Astrocyte (in vitro differentiated cells and primary cell): ENCODE measurements at regions not wholly inside any gene's neighbourhood (a gene's known extent, or its start where the extent isn't known, plus 50 kb on each side); places are given as distances from the start of the nearest gene placed in this dataset.

Experiments used
- DNase-seq: peaks from one replicate; pipeline ENCODE4 v3.0.0-alpha.2; 2010; ENCODE audit warnings: low read depth
- FAIRE-seq: peaks from 2 replicates; lab custom pipeline; 2011; peaks lifted over from hg19 to GRCh38; lab: Jason Lieb, UNC
- H2AFZ ChIP-seq: 2 replicates; pipeline ENCODE4 v1.6.0; 2012; ENCODE audit warnings: low read depth, low read length, inconsistent platforms
- H3K27ac ChIP-seq: 2 replicates; pipeline ENCODE4 v1.5.1; 2011; ENCODE audit warnings: low read depth, low read length, inconsistent platforms
- H3K27me3 ChIP-seq: 2 replicates; pipeline ENCODE4 v1.6.0; 2011; ENCODE audit warnings: low read length, inconsistent platforms; ENCODE audit not compliant: insufficient read depth
- H3K36me3 ChIP-seq: 2 replicates; pipeline ENCODE4 v1.5.1; 2011; ENCODE audit warnings: low read length, inconsistent platforms; ENCODE audit not compliant: insufficient read depth
- H3K4me1 ChIP-seq: 2 replicates; pipeline ENCODE4 v1.5.1; 2011; ENCODE audit warnings: low read length, inconsistent platforms; ENCODE audit not compliant: insufficient read depth
- H3K4me2 ChIP-seq: 2 replicates; pipeline ENCODE4 v1.6.0; 2012; ENCODE audit warnings: low read length, inconsistent platforms
- H3K4me3 ChIP-seq: 2 replicates; pipeline ENCODE4 v1.5.1; 2011; ENCODE audit warnings: low read depth, mild to moderate bottlenecking, low read length, inconsistent platforms; ENCODE audit not compliant: insufficient read depth
- H3K79me2 ChIP-seq: 2 replicates; pipeline ENCODE4 v1.6.0; 2012; ENCODE audit warnings: mild to moderate bottlenecking, low read length, inconsistent platforms; ENCODE audit not compliant: insufficient read depth
- H3K9ac ChIP-seq: 2 replicates; pipeline ENCODE4 v1.6.0; 2012; ENCODE audit warnings: mild to moderate bottlenecking, low read length, inconsistent platforms
- H3K9me3 ChIP-seq: 2 replicates; pipeline ENCODE4 v1.5.1; 2012; ENCODE audit warnings: low read depth, mild to moderate bottlenecking, low read length, inconsistent platforms; ENCODE audit not compliant: insufficient read depth
- H4K20me1 ChIP-seq: 2 replicates; pipeline ENCODE4 v1.6.0; 2012; ENCODE audit warnings: low read length, inconsistent platforms; ENCODE audit not compliant: insufficient read depth
- H3K27ac Mint-ChIP-seq: one replicate; pipeline ENCODE4 v1.8.0; 2021; ENCODE audit warnings: mild to moderate bottlenecking, mixed read lengths; ENCODE audit not compliant: unreplicated experiment
- H3K27me3 Mint-ChIP-seq: one replicate; pipeline ENCODE4 v1.8.0; 2021; ENCODE audit warnings: low read depth, mixed read lengths; ENCODE audit not compliant: unreplicated experiment
- H3K36me3 Mint-ChIP-seq: one replicate; pipeline ENCODE4 v1.8.0; 2021; ENCODE audit warnings: low read depth, mixed read lengths; ENCODE audit not compliant: unreplicated experiment
- H3K4me1 Mint-ChIP-seq: one replicate; pipeline ENCODE4 v1.8.0; 2021; ENCODE audit warnings: low read depth, mixed read lengths; ENCODE audit not compliant: unreplicated experiment
- H3K4me3 Mint-ChIP-seq: one replicate; pipeline ENCODE4 v1.8.0; 2021; ENCODE audit warnings: mild to moderate bottlenecking, moderate library complexity, mixed read lengths; ENCODE audit not compliant: unreplicated experiment
- H3K9me3 Mint-ChIP-seq: one replicate; pipeline ENCODE4 v1.8.0; 2021; ENCODE audit warnings: mild to moderate bottlenecking, mixed read lengths; ENCODE audit not compliant: unreplicated experiment
- CTCF ChIP-seq: IDR thresholded peaks from 2 replicates; pipeline ENCODE4 v1.5.1; 2011; ENCODE audit warnings: low read depth, mild to moderate bottlenecking, inconsistent platforms, low read length, moderate library complexity; ENCODE audit not compliant: insufficient read depth
- EZH2 ChIP-seq: IDR thresholded peaks from 2 replicates; pipeline ENCODE4 v1.6.1; 2012; ENCODE audit warnings: mild to moderate bottlenecking, low read length, inconsistent platforms; ENCODE audit not compliant: insufficient read depth

GRCh38 chr5:117060099-117060498 lies 485.5 kb upstream of the SEMA6A start:
- TF ChIP-seq EZH2 (no peak), CTCF (no peak)
- Histone ChIP-seq H4K20me1 (no peaks in the 10 kb centered on the region), H3K9ac (no peak overlapping the region), H3K36me3 (no peaks in the 10 kb centered on the region), H3K27ac (no peak overlapping the region), H3K4me2 (no peak overlapping the region), H3K79me2 (no peaks in the 10 kb centered on the region), H3K27me3 (no peaks in the 10 kb centered on the region), H3K4me1 (no peaks in the 10 kb centered on the region), H2AFZ (no peak overlapping the region), H3K9me3 (no peaks in the 10 kb centered on the region), H3K4me3 (no peak overlapping the region)
- Mint-ChIP-seq H3K27me3 (no peaks in the 10 kb centered on the region), H3K4me1 (no peaks in the 10 kb centered on the region), H3K9me3 (peaks cover 1% of the 10 kb centered on the region), H3K4me3 (no peak overlapping the region), H3K27ac (no peak overlapping the region), H3K36me3 (no peaks in the 10 kb centered on the region)
- DNase-seq (no peak), FAIRE-seq (no peak)

- Mint-ChIP-seq H3K4me3 (no peak overlapping the region), H3K4me1 (no peaks in the 10 kb centered on the region), H3K36me3 (no peaks in the 10 kb centered on the region), H3K9me3 (peaks cover 1% of the 10 kb centered on the region), H3K27me3 (no peaks in the 10 kb centered on the region), H3K27ac (no peak overlapping the region)
- Histone ChIP-seq H2AFZ (no peak overlapping the region), H3K4me2 (no peak overlapping the region), H3K36me3 (no peaks in the 10 kb centered on the region), H4K20me1 (no peaks in the 10 kb centered on the region), H3K4me1 (no peaks in the 10 kb centered on the region), H3K79me2 (no peaks in the 10 kb centered on the region), H3K9ac (no peak overlapping the region), H3K27me3 (no peaks in the 10 kb centered on the region), H3K4me3 (no peak overlapping the region), H3K27ac (no peak overlapping the region), H3K9me3 (no peaks in the 10 kb centered on the region)
- no peak for DNase-seq
- FAIRE-seq, result no peak
- TF ChIP-seq CTCF, result no peak
- TF ChIP-seq EZH2, result no peak
Measured at GRCh38 chr5:117058740-117059139, 484.1 kb upstream of the SEMA6A start.

GRCh38 chr5:117055517-117055916 lies 480.9 kb upstream of the SEMA6A start:
- H3K27ac Mint-ChIP-seq, result no peak overlapping the region
- H3K9ac ChIP-seq, result no peak overlapping the region
- TF ChIP-seq EZH2 (no peak), CTCF (no peak)
- no peak overlapping the region for H3K4me3 ChIP-seq
- no peaks in the 10 kb centered on the region for H3K27me3 ChIP-seq
- no peak for FAIRE-seq
- no peak overlapping the region for H3K27ac ChIP-seq
- H2AFZ ChIP-seq, result no peak overlapping the region
- no peaks in the 10 kb centered on the region for H3K79me2 ChIP-seq
- H3K4me1 Mint-ChIP-seq, result no peaks in the 10 kb centered on the region
- no peaks in the 10 kb centered on the region for H3K36me3 Mint-ChIP-seq
- no peak overlapping the region for H3K4me3 Mint-ChIP-seq
- no peaks in the 10 kb centered on the region for H3K9me3 ChIP-seq
- H3K27me3 Mint-ChIP-seq, result peaks cover 1% of the 10 kb centered on the region
- H3K4me1 ChIP-seq, result no peaks in the 10 kb centered on the region
- no peaks in the 10 kb centered on the region for H3K36me3 ChIP-seq
- DNase-seq, result no peak
- H3K9me3 Mint-ChIP-seq, result peaks cover 1% of the 10 kb centered on the region
- H4K20me1 ChIP-seq, result no peaks in the 10 kb centered on the region
- no peak overlapping the region for H3K4me2 ChIP-seq
